ENCODE measurements at regions not wholly inside any gene's neighbourhood (a gene's known extent, or its start where the extent isn't known, plus 50 kb on each side); places are given as distances from the start of the nearest gene placed in this dataset.

GRCh38 chr6:90428514-90428913 lies 131.9 kb upstream of the BACH2 start:
- TF ChIP-seq, protein P1, sequence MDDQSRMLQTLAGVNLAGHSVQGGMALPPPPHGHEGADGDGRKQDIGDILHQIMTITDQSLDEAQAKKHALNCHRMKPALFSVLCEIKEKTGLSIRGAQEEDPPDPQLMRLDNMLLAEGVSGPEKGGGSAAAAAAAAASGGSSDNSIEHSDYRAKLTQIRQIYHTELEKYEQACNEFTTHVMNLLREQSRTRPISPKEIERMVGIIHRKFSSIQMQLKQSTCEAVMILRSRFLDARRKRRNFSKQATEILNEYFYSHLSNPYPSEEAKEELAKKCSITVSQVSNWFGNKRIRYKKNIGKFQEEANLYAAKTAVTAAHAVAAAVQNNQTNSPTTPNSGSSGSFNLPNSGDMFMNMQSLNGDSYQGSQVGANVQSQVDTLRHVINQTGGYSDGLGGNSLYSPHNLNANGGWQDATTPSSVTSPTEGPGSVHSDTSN (IDR thresholded peaks at IDR 0.05), result no peak
- TF ChIP-seq EZH2phosphoT487 (IDR thresholded peaks at IDR 0.05; ENCODE audit: borderline replicate concordance, low read depth), result no peak
- TF ChIP-seq, protein P2, sequence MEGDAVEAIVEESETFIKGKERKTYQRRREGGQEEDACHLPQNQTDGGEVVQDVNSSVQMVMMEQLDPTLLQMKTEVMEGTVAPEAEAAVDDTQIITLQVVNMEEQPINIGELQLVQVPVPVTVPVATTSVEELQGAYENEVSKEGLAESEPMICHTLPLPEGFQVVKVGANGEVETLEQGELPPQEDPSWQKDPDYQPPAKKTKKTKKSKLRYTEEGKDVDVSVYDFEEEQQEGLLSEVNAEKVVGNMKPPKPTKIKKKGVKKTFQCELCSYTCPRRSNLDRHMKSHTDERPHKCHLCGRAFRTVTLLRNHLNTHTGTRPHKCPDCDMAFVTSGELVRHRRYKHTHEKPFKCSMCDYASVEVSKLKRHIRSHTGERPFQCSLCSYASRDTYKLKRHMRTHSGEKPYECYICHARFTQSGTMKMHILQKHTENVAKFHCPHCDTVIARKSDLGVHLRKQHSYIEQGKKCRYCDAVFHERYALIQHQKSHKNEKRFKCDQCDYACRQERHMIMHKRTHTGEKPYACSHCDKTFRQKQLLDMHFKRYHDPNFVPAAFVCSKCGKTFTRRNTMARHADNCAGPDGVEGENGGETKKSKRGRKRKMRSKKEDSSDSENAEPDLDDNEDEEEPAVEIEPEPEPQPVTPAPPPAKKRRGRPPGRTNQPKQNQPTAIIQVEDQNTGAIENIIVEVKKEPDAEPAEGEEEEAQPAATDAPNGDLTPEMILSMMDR (IDR thresholded peaks at IDR 0.05), result no peak
- TF ChIP-seq TEAD4 (IDR thresholded peaks at IDR 0.05; ENCODE audit: borderline replicate concordance, insufficient read depth), result no peak
- TF ChIP-seq EP300 (IDR thresholded peaks at IDR 0.05; ENCODE audit: borderline replicate concordance in 1 of 2, low read depth in 1 of 2, low read length in 1 of 2), result no peak
- no peak for TF ChIP-seq POLR2AphosphoS5 (IDR thresholded peaks at IDR 0.05; ENCODE audit: low read depth, low read length)
